Head of caudate nucleus (tissue), 42 donors: ENCODE measurements at regions not wholly inside any gene's neighbourhood (a gene's known extent, or its start where the extent isn't known, plus 50 kb on each side); places are given as distances from the start of the nearest gene placed in this dataset.

ENCODE experiments used
- DNase-seq, 42 donors: peaks; one replicate each; pipeline versions ENCODE4 v3.0.0 to v3.0.0-alpha.2; 2020 to 2021; ENCODE audit warnings: mixed read lengths in 7 of 42
- intact Hi-C: fragments of 100-400 bp; cut with DNase I; formaldehyde crosslinking; loops from one replicate; pipeline ENCODE4 v1.15.0; 2022

DNA sequence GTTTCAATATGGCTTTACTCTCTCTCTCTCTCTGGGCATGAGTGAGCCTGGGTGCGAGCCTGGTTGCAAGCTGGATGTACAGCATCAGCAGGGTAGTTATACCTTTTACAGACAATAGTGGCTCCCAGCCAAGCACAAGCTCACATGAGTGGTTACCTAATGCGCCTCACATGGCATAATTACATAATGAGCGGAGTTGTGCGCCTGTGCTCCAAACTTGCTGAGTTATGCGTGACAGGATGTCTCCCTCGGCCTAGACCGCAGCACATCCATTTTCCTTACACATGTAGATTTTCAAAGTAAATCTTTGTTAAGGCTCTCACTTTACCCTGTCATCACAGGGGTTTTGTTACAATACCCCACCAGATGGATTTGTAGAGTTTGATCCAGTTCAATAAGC lies 233.5 kb upstream of the WWC1 start:
- intact Hi-C loops, result no loop called here
- DNase-seq, result no peak

DNA sequence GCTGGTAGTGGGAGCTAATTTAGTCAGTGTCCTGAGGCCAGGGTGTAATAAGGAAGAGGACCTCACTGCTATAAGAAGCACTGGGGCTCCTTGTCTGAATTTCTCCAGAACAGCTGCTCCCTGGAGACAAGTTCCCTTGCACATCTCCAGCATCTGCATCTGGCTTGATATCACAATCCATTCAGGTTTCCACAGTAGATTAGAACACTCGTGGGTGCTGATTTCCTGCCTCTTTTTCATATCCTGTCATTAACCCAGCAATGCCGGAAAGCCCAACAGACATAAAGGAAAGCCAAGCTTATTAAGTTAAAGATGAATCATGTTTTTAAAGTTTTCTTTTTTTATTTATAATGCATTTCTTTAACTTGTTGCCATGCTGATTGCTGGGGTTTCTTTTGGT lies 232.3 kb upstream of the WWC1 start:
- intact Hi-C loops, result no loop called here
- DNase-seq, result no peak

DNA sequence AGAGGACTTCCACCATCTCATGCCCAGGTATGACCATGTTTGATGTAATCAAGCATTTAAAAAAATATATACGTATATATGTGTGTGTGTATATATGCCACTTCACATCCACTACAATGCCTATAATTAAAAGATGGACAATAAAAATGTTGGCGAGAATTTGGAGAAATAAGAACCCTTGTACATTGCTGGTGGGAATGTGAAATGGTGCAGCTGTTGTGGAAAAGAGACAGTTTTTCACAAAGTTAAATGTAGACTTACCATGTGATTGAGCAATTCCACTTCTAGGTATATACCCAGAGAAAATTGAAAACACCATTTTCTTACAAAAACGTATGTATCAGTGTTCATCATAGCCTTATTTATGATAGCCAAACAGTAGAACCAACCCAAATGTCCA lies 229.2 kb upstream of the WWC1 start:
- no peak for DNase-seq
- intact Hi-C loops, result no loop called here

DNA sequence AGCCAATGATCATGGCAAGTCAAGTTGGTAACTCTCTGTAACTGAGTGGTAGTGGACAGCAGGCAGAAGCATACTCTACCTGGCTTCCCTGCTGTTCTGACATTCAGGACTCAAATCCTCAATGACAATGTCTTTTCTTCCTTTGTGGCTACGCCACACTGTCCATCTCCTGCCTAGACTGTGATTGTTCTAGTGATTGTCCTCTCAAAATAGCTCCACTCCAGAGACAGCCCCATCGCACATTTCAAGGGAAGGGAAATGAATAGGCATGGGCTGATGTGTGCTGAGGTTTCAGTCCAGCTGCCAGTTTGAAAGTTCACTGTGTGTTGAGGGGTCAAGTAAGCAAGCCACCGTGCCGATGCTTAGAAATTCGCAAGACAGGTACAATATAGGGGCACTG lies 227.0 kb upstream of the WWC1 start:
- intact Hi-C loops, result no loop called here

DNA sequence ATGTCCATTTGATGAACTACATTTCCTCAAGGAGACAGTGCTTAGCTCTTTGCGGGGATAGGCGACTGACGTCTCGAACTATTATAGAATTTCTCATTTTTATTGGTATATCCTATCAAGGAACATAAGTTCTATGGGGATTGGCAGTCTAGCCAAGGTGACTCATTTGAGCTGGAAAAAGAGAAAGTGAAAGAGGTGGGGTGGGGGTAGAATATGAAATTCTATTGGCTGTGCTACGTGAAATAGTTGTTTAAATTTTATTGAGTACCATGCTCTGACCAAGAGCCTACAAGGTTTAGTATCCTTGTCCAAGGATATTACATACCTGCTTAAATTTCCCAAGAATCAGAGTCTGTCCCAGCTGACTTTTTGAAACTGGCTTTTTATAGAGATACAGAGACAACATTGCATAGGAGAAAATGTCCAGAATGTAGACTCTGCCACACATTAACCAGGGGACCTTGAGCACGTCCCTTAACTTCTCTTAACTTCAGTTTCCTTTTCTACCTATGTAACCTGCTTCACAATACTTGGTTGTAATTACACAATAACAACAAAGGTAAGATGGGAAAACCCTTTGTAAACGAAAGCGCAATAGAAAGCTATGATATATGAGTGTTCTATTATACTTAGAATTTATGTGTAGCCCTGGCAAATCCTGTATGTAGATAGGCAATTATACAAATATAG lies 226.4 kb upstream of the WWC1 start:
- no peak for DNase-seq
- intact Hi-C loops, result no loop called here

More for the DNA sequence above, 227.0 kb upstream of the WWC1 start:
- DNase-seq, result no peak

DNA sequence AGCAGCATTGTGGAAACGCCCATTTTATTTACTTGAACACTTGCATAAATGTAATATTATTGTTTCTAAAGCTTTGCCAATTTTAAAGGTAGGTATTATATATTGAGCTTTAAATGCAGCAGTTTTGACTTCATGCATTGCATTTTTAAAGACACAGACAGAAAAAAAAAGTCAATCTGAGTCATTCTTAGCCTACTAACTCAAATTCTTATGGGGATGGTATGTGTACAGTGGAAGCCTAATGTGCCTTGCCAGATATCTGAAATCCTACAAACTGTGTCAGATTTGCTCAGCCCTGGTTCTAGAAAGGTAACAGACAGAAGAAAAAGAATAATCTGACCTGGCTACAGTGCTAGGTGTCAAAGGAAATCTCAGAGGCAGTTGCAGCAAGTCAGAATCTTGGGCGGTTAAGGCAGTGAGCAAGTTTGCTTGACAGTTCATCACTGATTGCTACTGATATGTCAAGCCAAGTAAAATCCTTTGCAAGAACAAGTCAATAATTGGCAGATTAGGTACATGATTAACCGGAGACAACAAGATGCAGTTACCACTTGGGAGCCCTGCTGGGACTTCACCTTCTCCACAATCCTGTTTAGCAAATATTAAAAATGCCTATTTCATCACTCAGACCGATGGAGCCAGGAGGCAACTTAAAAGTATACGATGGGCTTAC lies 224.8 kb upstream of the WWC1 start:
- intact Hi-C loops, result no loop called here
- DNase-seq, result no peak

DNA sequence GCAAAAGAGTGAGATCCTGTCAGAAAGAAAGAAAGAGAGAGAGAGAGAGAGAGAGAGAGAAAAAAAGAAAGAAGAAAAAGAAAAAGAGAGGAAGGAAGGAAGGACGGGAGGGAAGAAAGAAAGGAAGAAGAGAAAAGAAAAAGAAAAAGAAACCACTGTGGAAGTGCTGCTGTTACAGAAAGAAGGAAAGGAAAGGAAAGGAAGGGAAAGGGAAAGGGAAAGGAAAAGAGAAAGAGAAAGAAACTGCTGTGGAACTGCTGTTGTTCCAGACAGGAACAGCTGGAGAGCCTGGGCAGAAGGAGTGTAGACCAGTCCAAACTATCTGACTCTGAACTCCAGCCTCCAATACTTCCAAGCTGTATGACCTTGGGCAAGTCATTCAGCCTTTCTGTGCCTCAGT lies 220.7 kb upstream of the WWC1 start:
- intact Hi-C loops, result no loop called here
- no peak for DNase-seq

DNA sequence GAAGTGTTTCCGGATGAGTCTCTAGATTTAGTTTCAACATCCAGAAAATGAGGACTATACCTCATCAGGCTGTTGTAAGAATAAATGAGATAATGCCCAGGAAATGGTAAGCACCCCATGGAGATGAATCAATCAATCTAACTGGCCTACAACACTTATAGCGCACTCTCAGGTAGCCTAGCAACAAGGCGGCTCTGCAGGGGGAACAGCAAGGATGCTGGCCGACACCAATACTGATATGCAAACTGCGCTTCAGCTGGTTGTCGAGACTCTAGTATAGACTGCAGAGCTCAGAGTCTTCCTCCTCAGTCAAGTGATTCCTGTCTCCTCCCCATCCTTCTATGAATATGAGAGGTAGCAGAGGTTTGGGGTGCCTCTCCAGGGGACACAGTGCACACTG lies 218.8 kb upstream of the WWC1 start:
- DNase-seq, result no peak
- intact Hi-C loops, result no loop called here

DNA sequence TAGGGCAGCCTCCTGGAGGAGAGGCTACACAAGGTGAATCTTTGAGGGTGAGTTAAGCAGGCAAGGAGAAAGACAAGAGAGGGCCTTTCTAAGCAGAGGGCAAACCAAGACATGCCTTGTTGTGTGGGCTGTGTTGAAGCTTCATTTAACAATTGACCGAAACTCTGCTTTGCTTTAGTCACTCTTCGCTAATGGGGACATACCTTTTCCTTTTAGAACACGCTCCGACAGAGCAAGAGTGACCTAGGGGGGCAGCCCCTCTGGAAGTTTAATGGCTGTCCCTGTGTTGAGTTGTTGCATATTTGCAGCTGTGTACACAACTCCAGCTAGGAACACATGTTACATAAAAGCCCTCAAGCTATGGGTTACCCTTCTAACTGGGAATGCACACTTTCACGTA lies 218.1 kb upstream of the WWC1 start:
- intact Hi-C loops, result no loop called here
- DNase-seq, result no peak

DNA sequence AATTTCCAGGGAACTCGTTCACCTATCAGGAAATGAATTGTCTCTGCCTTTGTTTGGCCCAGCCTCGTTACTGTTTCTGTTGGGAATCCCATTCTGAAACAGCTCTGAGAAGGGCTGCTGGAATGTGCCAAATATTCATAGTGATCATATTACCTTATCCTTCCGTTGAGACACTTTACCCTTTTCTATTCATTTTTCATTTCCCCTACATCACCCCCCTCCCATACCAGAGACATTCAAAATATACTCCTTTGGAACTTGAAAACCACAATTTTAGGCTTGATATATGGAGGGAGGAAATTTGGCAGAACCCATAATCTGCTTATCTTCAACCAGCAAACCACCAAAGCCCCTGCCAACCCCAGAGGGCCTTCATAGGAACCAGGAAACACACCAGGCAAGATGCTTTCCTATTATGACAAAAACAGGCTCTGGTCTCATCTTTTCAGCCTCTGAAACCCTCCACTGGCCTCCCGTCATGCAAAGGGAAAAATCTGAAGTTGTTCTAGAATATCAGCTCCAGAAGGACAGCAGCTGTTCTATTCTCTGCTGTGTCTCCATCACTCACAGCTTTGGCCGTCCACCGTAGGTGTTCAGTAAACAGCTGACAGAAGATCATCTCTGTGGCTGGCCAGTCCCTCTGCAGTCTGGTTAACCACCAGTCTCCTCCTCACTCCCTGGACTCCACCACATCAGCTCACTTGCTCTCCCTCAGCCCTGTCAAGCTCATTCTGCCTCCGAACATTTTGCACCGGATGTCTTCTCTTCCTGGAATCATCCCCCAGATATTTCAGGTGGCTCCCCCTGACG lies 217.2 kb upstream of the WWC1 start:
- DNase-seq, result no peak
- intact Hi-C loops, result no loop called here

DNA sequence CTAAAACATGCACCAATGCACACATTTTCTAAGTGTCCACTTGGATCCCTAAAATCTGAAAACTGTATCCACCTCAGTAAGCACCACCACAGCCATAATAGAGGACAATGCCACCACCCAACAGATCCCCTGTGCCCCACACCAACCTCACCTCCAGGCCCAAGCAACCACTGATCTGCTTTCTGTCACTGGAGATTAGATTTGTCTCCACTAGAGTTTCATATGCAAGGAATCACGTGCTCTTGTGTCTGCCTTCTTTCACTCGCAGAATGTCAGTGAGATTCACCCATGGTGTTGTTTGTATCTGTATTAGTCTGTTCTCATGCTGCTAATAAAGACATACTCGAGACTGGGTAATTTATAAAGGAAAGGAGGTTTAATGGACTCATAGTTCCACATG lies 216.1 kb upstream of the WWC1 start:
- DNase-seq, result no peak
- intact Hi-C loops, result no loop called here

DNA sequence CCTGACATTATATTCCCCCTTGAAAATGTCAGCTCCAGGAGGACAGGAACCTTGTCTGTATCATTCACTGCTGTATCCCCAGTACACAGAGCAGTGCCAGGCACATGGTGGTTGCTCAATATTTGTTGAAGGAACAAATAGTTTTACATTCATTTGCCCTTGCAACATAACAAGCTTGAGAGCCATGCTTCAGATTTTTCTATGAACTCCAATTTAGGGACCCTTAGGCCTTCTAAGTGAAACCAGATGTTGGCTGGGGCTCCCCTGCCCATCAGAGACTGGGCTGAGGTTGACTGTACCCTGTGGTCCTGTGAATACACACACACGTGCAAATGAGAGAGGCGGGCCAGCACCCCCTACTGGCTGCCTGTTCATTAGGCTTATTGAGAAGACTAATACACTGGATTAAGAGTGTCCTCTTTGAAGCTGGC lies 214.9 kb upstream of the WWC1 start:
- peak in 32 of 42 donors; percentile 9 to 65 (median 38) for DNase-seq
- intact Hi-C loops, result no loop called here

DNA sequence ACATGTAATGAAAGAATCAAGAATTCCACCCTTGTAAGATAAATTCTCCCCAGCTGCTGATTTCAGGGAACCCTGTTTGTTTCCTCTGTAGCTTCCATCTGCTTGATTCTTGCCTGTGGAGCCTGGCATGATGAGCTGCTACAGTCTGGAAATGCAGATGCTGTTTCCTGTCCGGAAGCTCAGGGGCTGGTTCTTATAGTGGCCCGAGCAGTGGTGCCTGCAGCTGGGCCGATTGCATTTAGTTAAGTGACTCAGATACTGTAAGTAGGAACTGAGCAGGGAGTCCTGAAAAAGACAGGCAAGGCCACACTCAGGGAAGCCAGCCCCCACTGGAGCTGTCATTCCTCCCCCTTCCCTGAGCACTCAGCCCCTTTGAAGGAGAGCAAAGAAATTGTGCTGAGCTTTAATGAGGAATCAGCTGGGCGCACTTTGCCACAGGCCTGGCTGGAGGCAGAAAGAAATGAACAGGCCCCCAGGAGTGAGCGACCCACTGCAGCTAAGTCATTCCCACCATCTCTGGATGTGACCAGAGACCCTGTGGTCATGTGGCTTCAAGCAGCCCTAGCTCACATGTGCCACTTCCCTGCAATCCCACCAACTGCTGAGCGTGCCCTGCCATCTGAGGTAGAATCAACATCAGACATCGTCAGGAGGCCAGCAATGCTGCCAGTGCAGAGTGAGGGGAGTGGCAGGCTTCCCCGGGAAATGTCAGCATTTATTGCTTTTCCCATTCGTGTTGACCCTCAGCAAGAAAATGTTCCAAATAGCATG lies 206.0 kb upstream of the WWC1 start:
- intact Hi-C loops, result no loop called here
- peak in 15 of 42 donors; percentile 17 to 65 (median 40) for DNase-seq

DNA sequence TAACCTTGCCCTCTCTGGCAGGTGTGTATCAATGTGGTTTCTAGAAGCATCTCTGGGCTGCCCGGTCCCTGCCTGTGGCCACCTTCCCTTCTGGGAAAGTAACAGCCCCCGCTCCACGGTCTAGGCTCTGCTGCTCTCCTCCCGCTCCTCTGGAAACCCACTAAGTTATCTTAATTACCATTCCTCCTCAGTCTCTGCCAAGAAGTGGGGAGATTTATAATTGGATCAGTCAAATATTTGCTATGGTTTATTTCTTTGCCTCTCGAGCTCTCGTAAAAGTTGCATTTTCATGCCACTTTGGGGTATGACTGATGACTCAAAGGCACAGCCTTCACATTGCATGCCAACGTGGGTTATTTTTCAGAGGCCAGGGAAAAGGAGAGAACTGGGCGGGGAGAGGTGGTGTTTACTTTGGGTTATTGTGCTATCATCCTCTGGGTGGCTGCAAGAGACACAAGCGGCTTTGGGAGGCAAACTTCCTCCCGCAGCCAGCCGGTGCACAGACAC lies 205.3 kb upstream of the WWC1 start:
- intact Hi-C loops, result no loop called here
- DNase-seq, result peak in 8 of 42 donors; percentile 12 to 51 (median 34)

DNA sequence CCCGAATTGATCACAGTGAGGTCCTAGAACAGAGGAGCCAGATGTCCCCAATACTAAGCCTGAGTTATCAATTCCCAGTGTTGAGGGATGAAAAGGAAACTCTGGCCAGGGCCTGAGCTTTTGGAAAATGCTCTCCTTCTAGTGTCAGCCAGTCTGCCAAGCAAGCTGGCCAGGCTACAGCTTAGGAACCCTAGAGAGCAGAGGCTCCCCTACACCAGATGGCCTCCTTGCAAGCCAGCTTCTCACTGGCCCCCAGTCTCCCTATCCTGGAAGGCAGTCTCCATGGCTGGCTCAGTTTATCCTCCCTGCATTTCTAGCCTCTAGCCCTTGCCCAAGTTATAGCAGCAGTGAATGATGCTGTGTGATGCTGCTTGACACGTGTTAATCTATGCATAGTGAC lies 204.7 kb upstream of the WWC1 start:
- no peak for DNase-seq
- intact Hi-C loops, result no loop called here

DNA sequence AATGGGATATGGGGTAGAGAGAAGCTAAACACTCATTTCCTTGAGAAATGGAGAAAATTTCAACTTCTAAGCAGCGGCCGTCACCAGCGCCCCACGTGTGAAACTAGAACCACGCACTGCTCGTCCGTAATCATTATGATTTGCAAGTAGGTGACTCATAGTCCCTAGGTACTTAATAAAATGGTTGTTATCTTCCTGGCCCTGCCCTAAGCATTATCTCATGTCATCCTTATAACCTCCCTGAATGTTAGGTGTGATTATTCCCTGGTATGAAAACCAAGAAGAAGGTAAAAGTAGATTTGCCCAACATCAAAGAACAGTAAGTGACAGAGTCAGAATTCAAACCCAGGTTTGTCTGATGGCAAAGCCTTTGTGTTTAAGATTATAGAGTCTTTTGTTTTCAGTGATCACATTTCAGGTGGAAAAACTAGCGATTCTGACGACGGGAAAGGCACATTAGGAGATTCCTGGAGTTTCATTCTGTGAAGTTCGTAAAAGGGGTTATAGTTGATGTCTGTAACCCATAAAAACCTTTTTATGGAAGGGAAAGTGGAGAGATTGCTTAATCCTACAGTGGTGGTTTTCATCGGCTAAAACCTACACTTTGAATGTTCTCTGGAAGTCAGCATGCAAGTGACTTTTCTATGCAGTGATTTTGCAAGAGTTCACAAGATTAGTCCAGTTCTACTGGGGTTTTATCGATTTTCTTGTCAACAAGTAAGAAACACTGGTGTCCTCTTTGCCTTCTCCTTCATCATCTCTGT lies 202.9 kb upstream of the WWC1 start:
- DNase-seq, result no peak
- intact Hi-C loops, result no loop called here

DNA sequence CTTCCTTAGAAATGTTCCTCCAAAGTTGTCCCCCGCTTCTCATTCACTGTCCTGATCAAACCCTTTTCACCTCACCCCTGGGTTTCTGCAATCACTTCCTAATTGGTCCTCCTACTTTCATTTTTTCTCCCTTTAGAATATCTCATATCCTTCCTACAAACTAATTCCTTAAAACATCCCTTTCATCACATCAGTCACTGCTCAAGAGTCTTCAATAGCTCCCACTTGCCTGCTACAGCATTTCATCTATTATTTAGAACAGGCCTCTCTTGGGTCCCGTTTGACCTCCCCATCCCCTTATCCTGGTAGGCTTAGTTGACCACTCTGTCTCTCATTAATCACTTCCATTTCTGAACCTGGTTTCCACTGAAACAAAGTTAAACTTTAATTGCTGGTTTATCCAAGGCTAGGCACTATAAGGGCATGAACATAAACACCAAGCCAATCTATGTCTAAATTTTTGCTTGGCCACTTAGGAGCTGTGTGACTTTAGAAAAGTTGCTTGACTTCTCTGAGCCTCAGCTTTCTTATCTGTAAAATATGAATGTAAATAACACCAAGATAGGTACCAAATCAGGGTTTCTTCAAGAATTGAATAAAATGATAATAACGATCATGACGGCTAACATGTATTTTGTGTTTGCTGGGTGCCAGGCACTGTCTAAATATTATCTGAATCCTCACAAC lies 202.1 kb upstream of the WWC1 start:
- no peak for DNase-seq
- intact Hi-C loops, result no loop called here
